ENCODE measurements at regions not wholly inside any gene's neighbourhood (a gene's known extent, or its start where the extent isn't known, plus 50 kb on each side); places are given as distances from the start of the nearest gene placed in this dataset.

- TF ChIP-seq EZH2 (IDR thresholded peaks at IDR 0.05; ENCODE audit: borderline replicate concordance, low read length) (no peak), CTCF (IDR thresholded peaks at IDR 0.05; ENCODE audit: low read length) (no peak)
These were observed 158.1 kb downstream of the UNC5CL start for GRCh38 chr6:40880906-40881305.
